GM12874 (cell line): ENCODE measurements at regions not wholly inside any gene's neighbourhood (a gene's known extent, or its start where the extent isn't known, plus 50 kb on each side); places are given as distances from the start of the nearest gene placed in this dataset.

Experiments
- TF ChIP-seq, protein P1 (sequence below): IDR thresholded peaks from 2 replicates; pipeline ENCODE4 v1.5.1; 2011; ENCODE audit warnings: low read depth, mild to moderate bottlenecking, control low read depth, low read length, moderate library complexity; ENCODE audit not compliant: insufficient read depth

DNA sequence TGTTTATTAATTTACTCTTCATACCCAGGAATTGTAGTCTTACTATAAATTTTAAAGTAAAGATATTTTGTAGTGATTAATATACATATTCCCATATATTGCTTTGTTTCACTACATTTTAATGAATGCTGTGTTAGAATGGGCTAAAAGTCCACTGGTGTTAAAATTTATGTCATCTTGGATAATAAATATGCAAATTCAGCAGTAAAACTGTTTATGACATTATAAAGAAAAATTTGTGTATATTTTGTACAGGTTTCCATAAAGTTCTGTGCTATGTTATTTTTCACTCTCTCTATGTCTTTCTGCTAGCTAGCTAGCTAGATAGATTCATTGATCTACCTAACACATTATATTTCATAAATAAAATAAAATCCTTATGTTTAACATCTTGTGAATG is 1071.2 kb downstream of the FAT4 start:
- TF ChIP-seq, protein P1, sequence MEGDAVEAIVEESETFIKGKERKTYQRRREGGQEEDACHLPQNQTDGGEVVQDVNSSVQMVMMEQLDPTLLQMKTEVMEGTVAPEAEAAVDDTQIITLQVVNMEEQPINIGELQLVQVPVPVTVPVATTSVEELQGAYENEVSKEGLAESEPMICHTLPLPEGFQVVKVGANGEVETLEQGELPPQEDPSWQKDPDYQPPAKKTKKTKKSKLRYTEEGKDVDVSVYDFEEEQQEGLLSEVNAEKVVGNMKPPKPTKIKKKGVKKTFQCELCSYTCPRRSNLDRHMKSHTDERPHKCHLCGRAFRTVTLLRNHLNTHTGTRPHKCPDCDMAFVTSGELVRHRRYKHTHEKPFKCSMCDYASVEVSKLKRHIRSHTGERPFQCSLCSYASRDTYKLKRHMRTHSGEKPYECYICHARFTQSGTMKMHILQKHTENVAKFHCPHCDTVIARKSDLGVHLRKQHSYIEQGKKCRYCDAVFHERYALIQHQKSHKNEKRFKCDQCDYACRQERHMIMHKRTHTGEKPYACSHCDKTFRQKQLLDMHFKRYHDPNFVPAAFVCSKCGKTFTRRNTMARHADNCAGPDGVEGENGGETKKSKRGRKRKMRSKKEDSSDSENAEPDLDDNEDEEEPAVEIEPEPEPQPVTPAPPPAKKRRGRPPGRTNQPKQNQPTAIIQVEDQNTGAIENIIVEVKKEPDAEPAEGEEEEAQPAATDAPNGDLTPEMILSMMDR = no peak

DNA sequence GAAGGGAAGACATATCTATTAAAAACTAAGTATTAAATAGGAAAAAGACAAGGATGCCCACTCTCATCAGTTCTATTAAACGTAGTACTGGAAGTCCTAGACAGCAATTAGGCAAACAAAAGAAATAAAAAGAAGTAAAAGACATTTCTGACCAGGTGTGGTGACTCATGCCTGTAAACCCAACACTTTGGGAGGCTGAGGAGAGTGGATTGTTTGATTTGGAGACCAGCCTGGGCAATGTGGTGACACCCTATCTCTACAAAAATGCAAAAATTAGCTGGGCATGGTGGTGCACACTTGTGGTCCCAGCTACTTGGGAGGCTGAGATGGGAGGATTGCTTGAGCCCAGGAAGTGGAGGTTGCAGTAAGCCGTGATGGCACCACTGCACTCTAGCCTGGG is 1071.8 kb downstream of the FAT4 start:
- TF ChIP-seq, protein P1 = no peak

GRCh38 chr4:126395664-126396063 is 1080.9 kb downstream of the FAT4 start:
- TF ChIP-seq, protein P1 = no peak

- TF ChIP-seq, protein P1 = no peak
Observed at GRCh38 chr4:126396121-126396520, 1081.4 kb downstream of the FAT4 start.

DNA sequence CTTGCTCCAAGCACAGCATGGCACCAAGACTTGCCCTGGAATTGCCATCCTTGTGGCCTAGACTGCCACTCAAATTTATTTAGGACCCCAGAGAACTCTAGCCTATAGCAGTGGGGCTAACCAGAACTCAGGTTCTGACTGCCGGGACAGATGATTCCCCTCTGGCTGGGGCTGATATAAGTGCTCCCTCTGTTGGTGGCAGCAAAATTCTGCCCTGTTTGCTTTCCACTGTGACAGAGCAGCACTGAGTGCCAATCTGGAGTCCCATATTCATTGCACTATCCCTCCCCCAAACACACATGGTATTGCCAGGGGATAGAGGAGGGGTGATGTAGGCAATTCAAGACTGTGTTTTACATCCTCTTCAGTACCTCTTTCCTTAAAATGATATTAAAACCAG is 1081.9 kb downstream of the FAT4 start:
- TF ChIP-seq, protein P1 = 0 out of 2 replicates have a peak, but pooled peaks have one; percentile 13

- TF ChIP-seq, protein P1 = no peak
Observed at GRCh38 chr4:126404549-126404948, 1089.8 kb downstream of the FAT4 start.

DNA sequence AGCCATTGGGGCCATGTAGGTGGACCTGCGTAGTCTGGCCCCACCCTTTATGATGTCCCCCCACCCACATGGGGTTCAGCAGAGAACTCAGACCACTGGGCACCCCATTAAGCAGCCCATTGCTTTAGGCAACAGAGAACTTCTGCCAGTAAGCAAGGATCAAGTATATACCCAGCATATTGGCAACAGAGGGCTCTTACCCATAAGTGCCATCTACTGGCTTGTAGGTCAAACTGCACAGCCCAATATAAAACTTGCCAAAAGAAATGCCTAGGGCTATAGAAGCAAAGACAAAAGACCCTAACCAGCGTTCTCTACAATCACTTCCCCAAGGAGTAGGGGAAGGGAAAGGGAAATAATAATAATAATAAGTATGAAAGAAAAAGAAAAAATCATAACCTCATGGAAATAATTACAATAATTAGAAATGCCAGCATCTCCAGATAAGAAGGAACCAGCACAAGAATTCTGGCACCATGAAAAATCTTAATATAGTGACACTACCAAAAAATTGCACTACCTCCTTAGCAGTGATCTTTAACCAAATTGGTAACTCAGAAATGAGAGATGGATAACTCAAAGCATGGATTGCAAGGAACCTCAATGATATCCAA is 1090.7 kb downstream of the FAT4 start:
- TF ChIP-seq, protein P1 = peak; percentile 62
